Astrocyte (in vitro differentiated cells and primary cell): ENCODE measurements at regions not wholly inside any gene's neighbourhood (a gene's known extent, or its start where the extent isn't known, plus 50 kb on each side); places are given as distances from the start of the nearest gene placed in this dataset.

Experiments
- DNase-seq: peaks from one replicate; pipeline ENCODE4 v3.0.0-alpha.2; 2010; ENCODE audit warnings: low read depth
- FAIRE-seq: peaks from 2 replicates; lab custom pipeline; 2011; peaks lifted over from hg19 to GRCh38; lab: Jason Lieb, UNC
- H2AFZ ChIP-seq: 2 replicates; pipeline ENCODE4 v1.6.0; 2012; ENCODE audit warnings: low read depth, low read length, inconsistent platforms
- H3K27ac ChIP-seq: 2 replicates; pipeline ENCODE4 v1.5.1; 2011; ENCODE audit warnings: low read depth, low read length, inconsistent platforms
- H3K27me3 ChIP-seq: 2 replicates; pipeline ENCODE4 v1.6.0; 2011; ENCODE audit warnings: low read length, inconsistent platforms; ENCODE audit not compliant: insufficient read depth
- H3K36me3 ChIP-seq: 2 replicates; pipeline ENCODE4 v1.5.1; 2011; ENCODE audit warnings: low read length, inconsistent platforms; ENCODE audit not compliant: insufficient read depth
- H3K4me1 ChIP-seq: 2 replicates; pipeline ENCODE4 v1.5.1; 2011; ENCODE audit warnings: low read length, inconsistent platforms; ENCODE audit not compliant: insufficient read depth
- H3K4me2 ChIP-seq: 2 replicates; pipeline ENCODE4 v1.6.0; 2012; ENCODE audit warnings: low read length, inconsistent platforms
- H3K4me3 ChIP-seq: 2 replicates; pipeline ENCODE4 v1.5.1; 2011; ENCODE audit warnings: low read depth, mild to moderate bottlenecking, low read length, inconsistent platforms; ENCODE audit not compliant: insufficient read depth
- H3K79me2 ChIP-seq: 2 replicates; pipeline ENCODE4 v1.6.0; 2012; ENCODE audit warnings: mild to moderate bottlenecking, low read length, inconsistent platforms; ENCODE audit not compliant: insufficient read depth
- H3K9ac ChIP-seq: 2 replicates; pipeline ENCODE4 v1.6.0; 2012; ENCODE audit warnings: mild to moderate bottlenecking, low read length, inconsistent platforms
- H3K9me3 ChIP-seq: 2 replicates; pipeline ENCODE4 v1.5.1; 2012; ENCODE audit warnings: low read depth, mild to moderate bottlenecking, low read length, inconsistent platforms; ENCODE audit not compliant: insufficient read depth
- H4K20me1 ChIP-seq: 2 replicates; pipeline ENCODE4 v1.6.0; 2012; ENCODE audit warnings: low read length, inconsistent platforms; ENCODE audit not compliant: insufficient read depth
- H3K27ac Mint-ChIP-seq: one replicate; pipeline ENCODE4 v1.8.0; 2021; ENCODE audit warnings: mild to moderate bottlenecking, mixed read lengths; ENCODE audit not compliant: unreplicated experiment
- H3K27me3 Mint-ChIP-seq: one replicate; pipeline ENCODE4 v1.8.0; 2021; ENCODE audit warnings: low read depth, mixed read lengths; ENCODE audit not compliant: unreplicated experiment
- H3K36me3 Mint-ChIP-seq: one replicate; pipeline ENCODE4 v1.8.0; 2021; ENCODE audit warnings: low read depth, mixed read lengths; ENCODE audit not compliant: unreplicated experiment
- H3K4me1 Mint-ChIP-seq: one replicate; pipeline ENCODE4 v1.8.0; 2021; ENCODE audit warnings: low read depth, mixed read lengths; ENCODE audit not compliant: unreplicated experiment
- H3K4me3 Mint-ChIP-seq: one replicate; pipeline ENCODE4 v1.8.0; 2021; ENCODE audit warnings: mild to moderate bottlenecking, moderate library complexity, mixed read lengths; ENCODE audit not compliant: unreplicated experiment
- H3K9me3 Mint-ChIP-seq: one replicate; pipeline ENCODE4 v1.8.0; 2021; ENCODE audit warnings: mild to moderate bottlenecking, mixed read lengths; ENCODE audit not compliant: unreplicated experiment
- EZH2 ChIP-seq: IDR thresholded peaks from 2 replicates; pipeline ENCODE4 v1.6.1; 2012; ENCODE audit warnings: mild to moderate bottlenecking, low read length, inconsistent platforms; ENCODE audit not compliant: insufficient read depth
- TF ChIP-seq, protein P1 (sequence below): IDR thresholded peaks from 2 replicates; pipeline ENCODE4 v1.5.1; 2011; ENCODE audit warnings: low read depth, mild to moderate bottlenecking, inconsistent platforms, low read length, moderate library complexity; ENCODE audit not compliant: insufficient read depth

DNA sequence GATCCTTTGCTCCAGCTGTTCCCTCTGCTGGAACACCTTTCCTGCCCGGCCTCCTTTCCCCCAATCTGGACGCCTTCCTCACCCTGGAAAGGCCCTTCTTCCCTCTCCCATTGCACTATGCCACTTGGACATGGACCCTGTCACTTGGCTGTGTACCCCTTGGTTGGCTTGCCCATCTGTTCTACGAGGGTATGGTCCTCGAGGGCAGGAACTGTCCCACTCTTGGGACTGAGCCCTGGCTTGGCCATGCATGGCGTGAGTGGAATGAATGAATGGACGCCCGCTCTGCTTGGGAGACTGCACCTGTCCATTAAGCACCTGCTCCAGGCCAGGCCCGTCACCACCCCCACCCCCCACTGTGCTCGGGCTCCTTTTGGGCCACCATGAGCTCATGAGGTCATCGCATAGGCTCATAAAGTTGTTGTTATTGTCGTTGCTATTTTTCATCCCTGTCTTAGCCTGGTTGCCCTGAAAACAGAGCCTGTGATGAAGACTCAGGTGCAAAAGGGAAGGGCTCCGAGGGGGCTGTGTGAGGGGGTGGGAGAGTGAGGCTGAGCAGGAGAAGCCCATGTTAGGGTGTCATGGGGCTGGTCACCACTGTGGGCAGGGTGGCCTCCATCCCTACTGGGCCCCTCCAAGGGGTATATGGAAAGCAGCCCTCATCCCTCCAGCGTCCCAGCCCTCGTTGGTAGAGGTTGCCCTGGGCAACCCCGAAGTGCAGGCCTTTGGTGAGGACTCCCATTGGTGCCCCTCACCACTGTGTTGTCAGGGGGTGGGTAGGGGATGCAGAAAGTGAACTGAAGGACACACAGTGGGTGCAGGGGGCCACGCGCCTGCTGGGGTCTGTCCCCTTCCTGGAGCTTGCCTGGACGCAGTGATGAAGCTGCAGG, 57.2 kb upstream of the IER5L start:
- no peaks in the 10 kb centered on the region for H3K79me2 ChIP-seq
- Mint-ChIP-seq H3K27ac (no peak overlapping the region), H3K27me3 (peaks cover 10% of the 10 kb centered on the region), H3K4me3 (no peak overlapping the region), H3K36me3 (peaks cover 4% of the 10 kb centered on the region), H3K9me3 (peaks cover 12% of the 10 kb centered on the region), H3K4me1 (peaks cover 6% of the 10 kb centered on the region)
- no peaks in the 10 kb centered on the region for H4K20me1 ChIP-seq
- H3K9me3 ChIP-seq, result peaks cover 9% of the 10 kb centered on the region
- H3K9ac ChIP-seq, result no peak overlapping the region
- H3K4me2 ChIP-seq, result no peak overlapping the region
- H3K4me1 ChIP-seq, result peaks cover 9% of the 10 kb centered on the region
- no peak overlapping the region for H3K4me3 ChIP-seq
- FAIRE-seq, result no peak
- H3K27me3 ChIP-seq, result no peaks in the 10 kb centered on the region
- H2AFZ ChIP-seq, result no peak overlapping the region
- H3K27ac ChIP-seq, result no peak overlapping the region
- no peaks in the 10 kb centered on the region for H3K36me3 ChIP-seq
- DNase-seq, result no peak
- TF ChIP-seq, protein P1, sequence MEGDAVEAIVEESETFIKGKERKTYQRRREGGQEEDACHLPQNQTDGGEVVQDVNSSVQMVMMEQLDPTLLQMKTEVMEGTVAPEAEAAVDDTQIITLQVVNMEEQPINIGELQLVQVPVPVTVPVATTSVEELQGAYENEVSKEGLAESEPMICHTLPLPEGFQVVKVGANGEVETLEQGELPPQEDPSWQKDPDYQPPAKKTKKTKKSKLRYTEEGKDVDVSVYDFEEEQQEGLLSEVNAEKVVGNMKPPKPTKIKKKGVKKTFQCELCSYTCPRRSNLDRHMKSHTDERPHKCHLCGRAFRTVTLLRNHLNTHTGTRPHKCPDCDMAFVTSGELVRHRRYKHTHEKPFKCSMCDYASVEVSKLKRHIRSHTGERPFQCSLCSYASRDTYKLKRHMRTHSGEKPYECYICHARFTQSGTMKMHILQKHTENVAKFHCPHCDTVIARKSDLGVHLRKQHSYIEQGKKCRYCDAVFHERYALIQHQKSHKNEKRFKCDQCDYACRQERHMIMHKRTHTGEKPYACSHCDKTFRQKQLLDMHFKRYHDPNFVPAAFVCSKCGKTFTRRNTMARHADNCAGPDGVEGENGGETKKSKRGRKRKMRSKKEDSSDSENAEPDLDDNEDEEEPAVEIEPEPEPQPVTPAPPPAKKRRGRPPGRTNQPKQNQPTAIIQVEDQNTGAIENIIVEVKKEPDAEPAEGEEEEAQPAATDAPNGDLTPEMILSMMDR, result no peak
- TF ChIP-seq EZH2, result no peak

DNA sequence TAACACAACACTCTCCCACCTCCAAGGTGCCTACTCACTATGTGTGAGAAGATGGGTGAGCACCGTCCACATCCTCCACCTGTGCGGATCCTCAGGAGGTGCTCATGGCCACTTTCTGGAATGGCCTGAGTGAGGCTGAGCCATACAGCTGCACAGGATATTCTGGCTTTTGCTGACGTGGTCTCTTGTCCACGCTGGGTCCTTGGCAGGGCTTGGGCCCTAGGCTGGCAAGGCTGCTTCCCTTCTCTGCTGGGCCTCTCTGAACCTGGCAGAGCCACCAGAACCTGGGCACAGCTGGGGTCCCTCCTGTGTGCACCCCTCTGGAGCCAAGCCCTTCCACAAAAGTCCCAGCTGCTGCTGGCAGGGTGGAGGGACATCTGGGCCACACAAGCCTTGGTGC, 56.4 kb upstream of the IER5L start:
- no peak for FAIRE-seq
- no peak overlapping the region for H3K27ac ChIP-seq
- peaks cover 6% of the 10 kb centered on the region for H3K4me1 Mint-ChIP-seq
- no peak for DNase-seq
- H3K9me3 Mint-ChIP-seq, result peaks cover 12% of the 10 kb centered on the region
- H3K27me3 ChIP-seq, result no peaks in the 10 kb centered on the region
- no peak overlapping the region for H3K4me2 ChIP-seq
- TF ChIP-seq EZH2, result no peak
- TF ChIP-seq, protein P1, result no peak
- H4K20me1 ChIP-seq, result no peaks in the 10 kb centered on the region
- H3K27me3 Mint-ChIP-seq, result peaks cover 13% of the 10 kb centered on the region
- H3K4me1 ChIP-seq, result peaks cover 9% of the 10 kb centered on the region
- no peak overlapping the region for H2AFZ ChIP-seq
- no peak overlapping the region for H3K27ac Mint-ChIP-seq
- no peak overlapping the region for H3K4me3 ChIP-seq
- H3K4me3 Mint-ChIP-seq, result no peak overlapping the region
- H3K9me3 ChIP-seq, result peaks cover 9% of the 10 kb centered on the region
- peaks cover 4% of the 10 kb centered on the region for H3K36me3 Mint-ChIP-seq
- H3K9ac ChIP-seq, result no peak overlapping the region
- no peaks in the 10 kb centered on the region for H3K79me2 ChIP-seq
- H3K36me3 ChIP-seq, result no peaks in the 10 kb centered on the region
